Stimulated activated CD4-positive, alpha-beta T cell treated with anti-CD3 and anti-CD28 coated beads, Interleukin-4, amount 100 ng/mL, for 24 hours (primary cell): ENCODE measurements at regions not wholly inside any gene's neighbourhood (a gene's known extent, or its start where the extent isn't known, plus 50 kb on each side); places are given as distances from the start of the nearest gene placed in this dataset.

Experiments used
- DNase-seq: peaks from one replicate; pipeline ENCODE4 v3.0.0-alpha.2; 2020

DNA sequence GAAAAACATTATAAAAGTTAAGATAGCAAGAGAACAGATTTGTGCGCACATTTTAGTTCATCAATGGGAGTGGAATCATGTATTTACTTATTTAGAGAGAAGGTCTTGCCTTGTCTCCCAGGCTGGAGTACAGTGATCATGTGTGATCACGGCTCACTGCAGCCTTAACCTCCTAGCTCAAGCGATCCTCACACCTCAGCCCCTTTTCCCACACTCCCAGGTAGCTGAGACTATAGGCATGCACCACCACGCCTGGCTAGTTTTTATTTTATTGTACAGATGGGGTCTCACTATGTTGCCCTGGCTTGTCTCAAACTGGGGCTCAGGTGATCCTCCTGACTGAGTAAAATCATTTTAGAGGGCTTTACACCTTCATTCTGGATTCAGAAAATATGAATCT is 72.3 kb upstream of the ADGRF1 start:
- DNase-seq = no peak

DNA sequence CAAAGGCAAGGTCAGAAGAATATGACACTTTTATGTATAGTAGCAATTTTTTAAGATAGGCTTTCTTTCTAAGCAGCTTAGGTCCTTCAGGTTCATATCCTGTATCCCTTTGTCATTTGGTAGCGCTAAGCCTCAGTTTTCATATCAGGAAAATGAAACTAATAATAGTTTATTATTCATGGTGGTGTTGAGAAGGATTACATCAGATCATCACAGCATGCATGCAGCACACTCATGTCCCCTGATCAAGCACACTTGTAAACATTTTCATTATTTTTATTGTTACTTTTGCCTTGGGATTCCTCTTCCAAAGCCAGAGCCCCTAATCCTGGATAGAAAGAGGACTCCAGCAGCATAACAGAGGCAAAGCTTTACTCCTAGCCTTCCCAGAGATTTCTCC is 70.2 kb upstream of the ADGRF1 start:
- no peak for DNase-seq

DNA sequence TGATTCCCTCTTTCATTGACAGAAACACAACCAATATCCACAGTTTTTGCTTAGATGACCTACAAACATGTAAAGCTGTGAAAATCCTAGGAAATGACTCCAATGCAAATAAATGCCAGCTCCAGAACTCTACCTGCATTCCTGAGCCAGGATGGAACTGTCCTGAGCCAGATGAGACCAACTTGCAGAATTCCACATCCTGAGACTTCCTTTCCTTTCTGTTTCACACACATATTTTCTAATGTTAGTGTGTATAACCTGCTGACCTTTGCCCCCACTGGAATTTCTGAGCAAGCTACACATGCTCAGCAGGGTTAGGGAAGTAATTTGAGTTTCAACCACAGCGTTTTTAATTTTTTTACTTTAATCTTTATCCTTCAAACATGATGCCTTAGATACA is 69.6 kb upstream of the ADGRF1 start:
- DNase-seq = no peak

DNA sequence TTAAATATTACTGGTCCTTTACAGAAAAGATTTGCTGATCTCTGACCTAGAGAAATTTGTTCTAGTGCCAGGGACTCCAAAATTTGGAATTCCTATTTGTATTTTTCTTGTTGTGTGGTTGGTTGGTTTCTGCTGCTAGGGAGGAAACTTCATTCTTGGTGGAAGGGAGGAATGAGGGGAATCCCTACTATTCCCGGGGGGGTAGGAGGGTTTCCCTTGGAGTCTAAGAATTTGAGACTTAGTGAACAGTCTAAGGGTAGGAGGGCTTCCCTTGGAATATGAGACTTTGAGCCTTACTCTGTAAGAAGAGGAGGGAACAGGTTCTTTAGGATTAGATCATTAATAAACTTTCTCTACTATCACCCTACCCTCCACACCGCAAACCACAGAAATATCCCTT is 67.1 kb upstream of the ADGRF1 start:
- no peak for DNase-seq

DNA sequence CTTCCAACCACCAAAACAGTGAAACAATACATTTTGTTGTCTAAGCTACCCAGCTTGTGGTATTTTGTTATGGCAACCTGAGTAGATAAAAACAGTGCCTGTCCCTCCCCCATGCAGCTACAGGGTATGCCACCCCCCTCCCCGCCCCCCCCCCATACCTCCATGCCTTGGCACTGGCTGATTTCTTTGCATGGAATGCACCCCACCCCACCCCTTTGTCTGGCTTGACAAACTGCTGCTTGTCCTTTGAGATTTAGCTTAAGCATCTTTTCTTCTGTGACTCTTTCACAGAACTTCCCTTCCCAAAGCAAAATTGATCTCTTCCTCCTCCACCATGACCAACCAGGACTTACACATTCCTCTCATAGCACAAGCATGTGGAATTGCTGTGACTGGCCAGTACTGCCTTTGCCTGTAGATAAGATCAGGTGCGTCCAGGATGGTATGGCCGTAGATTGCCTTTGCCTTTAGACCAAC is 64.6 kb upstream of the ADGRF1 start:
- DNase-seq = no peak

DNA sequence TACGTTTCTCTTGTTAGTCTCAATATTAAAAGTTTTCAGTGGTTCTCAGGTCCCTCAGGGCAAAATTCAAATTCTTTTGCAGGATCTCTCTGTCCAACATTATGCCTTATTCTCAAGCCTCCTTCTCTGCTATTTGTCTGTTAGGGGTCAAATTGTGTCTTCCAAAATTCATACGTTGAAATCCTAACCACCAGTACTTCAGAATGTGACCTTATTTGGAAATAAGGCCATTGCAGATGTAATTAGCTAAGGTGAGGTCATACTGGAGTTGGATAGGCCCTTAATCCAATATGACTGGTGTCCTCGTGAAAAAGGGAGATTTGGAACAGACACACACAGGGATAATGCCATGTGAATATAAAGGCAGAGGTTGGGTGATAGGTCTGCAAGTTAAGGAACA is 64.1 kb upstream of the ADGRF1 start:
- no peak for DNase-seq

DNA sequence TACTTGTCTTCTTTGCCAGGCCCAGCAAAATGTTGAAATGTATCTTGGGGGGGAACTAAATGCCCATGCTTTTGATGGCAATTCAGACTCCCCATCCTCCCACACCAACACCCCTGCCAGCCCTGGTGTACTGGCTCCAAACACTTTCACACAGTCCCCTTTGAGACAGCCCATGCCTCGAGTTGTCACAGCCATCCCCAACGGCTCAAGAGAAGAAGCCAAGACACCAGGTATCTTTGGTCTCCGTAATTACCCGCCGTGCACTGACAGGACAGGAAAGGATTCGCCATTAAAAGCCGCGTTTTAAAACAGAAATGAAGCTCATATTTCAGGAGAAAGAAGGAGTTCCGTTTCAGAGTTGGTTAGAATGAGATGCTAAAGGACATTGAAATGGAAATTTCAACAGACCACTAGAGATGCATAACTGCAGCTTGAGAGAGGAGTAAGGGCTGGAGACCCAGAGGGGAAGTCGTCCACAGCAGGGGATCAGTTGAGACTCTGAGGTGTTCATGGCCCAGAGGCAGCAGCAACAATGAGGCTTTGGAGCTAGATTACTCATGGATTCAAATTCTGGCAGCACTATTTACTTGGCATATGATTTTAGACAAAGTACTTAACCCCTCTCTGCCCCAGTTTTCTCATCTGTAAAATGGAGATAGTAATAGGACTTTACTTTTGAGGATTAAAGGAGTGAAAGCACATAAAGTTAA is 63.5 kb upstream of the ADGRF1 start:
- DNase-seq = no peak

DNA sequence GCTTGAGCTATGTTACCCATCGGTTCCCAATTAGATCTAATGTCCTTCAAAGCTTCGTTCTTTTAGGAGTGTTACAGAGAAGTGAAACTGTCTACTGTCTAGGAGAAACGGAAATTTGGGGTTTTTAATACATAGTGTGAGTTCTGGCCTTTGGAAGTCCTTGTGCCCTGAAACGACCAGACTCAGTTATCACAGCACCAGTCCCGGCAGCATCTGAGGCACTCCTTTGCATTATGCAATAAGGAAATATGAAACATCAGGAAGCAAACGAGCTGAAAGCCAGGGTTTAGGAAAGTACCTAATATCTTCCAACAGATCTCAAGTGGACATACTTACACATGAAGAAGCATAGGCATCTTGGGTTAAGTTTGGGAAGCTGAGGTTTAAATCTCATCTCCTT is 61.8 kb upstream of the ADGRF1 start:
- DNase-seq = no peak

DNA sequence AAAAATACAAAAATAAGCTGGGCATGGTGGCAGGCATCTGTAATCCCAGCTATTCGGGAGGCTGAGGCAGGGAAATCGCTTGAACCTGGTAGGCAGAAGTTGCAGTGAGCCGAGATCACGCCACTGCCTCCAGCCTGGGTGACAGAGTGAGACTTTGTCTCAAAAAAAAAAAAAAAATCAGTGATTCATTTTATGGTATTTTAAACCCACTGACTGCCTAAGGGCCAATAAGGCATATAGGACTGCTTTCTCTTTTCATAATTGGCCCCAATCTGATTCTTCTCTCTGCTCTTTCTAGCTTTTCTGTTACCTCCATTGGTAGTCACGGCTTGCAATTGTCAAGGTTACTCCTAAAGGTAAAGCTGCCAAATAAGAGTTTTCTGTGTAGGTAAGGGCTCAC is 60.2 kb upstream of the ADGRF1 start:
- no peak for DNase-seq

DNA sequence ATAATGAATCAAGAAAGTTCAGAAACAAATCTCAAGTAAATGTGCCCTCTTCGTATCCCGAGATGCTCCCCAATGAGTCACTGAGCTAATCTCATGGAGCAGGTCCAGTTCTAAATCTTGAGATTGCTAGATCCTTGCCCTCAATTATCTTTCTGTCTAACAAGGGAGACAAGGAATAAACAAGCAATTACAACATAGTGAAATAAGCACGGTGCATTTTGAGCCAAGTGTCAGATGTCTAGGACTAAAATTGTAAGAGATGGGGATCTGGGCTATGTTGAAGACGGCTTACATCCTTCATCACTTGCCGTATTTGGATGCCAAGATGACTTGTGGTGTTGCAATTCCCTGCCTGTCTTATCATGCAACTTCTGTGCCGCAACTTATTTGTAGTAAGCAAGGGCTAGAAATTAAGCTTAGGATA is 56.5 kb upstream of the ADGRF1 start:
- DNase-seq = no peak

DNA sequence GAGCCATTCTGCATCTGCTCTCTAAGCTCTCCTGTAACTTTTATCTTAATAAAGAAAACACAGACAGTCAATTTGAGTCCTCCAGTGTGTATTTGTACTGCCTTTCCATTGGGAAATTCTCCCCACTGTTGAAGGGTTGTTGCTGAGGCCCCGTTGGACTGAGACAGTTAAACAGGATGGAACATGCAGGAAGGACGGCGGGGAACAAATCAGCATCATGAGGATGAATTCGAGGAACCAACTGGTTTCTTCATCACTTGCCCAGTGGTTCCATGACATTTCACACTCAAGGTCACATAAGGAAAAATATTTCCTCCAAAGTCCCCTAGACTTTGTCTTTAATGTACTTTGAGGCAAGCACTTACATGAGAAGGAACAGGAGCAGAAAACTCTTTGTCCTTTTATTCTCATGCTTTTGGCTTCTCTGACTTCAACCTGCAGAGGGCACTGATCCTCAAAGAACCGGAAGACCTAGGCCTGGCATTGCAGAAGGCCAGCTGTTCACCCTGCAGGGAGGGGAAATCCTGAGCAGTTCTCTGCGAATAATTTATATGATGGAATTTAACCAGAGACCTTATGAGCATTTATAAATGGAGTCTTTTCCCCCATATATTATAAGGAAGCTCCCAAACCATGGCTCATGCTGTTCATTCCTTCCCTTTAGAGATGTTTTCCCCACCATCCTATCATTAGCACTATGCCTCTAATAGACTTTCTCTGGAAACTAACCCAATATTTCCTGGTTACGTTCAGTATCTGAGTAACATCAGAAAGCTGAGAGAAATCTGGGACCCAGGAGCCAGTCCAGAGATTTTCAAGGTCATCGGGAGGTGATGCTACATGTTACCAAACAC is 55.2 kb upstream of the ADGRF1 start:
- DNase-seq = peak; percentile 9

DNA sequence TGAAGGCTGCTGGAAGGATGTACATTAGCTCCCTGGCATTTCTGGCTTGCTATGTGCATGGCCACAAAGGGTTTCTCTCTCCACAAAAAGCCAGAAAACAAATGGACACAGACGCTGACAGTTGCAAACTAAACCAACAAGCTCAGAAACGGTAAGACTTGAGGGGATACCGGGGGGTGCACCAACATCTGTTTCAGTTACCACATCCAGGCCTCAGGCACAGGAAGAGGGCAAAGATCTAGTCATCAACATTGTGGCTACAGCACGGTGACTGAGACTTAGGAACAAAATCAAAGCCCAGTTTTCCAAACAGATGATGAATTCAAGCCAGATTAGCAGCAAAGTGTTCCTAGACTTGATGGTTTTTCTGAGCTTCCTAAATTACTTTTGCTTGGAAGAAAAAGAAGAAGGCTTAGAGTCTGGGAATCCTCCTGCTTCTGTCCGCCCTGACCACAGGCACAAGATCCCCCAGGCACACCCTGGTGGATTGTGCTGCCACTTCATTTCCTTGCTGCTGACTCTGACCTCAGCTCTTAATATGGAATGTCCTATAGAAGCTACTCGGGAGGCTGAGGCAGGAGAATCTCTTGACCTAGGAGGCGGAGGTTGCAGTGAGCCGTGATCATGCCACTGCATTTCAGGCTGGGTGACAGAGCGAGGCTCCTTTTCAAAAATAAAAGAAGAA is 54.2 kb upstream of the ADGRF1 start:
- DNase-seq = no peak

DNA sequence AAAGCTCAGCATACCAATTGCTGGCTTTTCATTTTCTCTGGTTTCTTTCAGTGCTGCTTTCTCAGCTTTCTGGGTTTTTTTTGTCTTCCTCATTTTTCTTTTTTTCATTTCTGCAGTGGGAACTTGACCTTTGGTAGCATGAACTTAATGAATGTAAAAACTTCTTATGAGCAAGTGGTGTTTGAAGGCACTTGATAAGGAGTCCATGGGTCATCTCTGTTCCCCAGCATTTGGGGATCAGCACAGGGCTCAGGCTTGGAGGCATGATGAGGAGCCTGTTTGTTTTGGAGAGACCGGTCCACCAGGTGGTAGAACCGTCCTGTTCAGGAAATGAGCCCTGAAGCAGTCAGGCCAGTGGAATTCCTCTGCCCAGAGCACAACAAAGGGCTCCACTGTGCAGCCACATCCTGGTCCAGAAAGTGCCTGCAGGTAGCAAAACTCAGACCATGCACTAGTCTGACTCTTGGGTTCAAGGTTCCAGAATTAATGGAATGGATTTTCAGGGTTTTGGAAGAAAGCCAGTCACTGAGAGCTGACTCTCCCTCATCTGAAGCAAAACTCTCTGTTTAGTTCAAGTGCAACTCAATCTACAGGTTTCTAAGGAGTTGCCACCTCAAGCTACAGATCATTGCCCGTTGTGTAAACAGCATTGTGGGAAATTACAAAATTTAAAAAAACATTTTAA is 52.3 kb upstream of the ADGRF1 start:
- DNase-seq = no peak

DNA sequence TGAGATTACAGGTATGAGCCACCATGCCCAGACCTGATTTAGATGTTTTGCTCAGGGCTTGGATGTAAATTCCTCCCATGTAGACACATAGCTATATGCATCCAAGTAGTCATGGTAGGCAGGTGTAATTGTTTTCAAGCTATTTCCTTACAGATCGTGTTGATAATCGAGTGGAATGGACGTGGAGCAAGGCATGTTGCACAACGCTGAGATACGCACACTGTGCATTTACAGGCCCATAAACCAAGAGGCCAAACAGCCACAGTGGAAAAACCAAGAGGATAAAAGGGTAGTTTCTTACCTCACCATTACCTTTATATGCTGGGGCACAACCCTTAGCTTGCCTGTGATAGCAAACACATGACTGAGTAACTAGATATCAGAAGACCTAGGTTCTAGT is 51.0 kb upstream of the ADGRF1 start:
- no peak for DNase-seq

DNA sequence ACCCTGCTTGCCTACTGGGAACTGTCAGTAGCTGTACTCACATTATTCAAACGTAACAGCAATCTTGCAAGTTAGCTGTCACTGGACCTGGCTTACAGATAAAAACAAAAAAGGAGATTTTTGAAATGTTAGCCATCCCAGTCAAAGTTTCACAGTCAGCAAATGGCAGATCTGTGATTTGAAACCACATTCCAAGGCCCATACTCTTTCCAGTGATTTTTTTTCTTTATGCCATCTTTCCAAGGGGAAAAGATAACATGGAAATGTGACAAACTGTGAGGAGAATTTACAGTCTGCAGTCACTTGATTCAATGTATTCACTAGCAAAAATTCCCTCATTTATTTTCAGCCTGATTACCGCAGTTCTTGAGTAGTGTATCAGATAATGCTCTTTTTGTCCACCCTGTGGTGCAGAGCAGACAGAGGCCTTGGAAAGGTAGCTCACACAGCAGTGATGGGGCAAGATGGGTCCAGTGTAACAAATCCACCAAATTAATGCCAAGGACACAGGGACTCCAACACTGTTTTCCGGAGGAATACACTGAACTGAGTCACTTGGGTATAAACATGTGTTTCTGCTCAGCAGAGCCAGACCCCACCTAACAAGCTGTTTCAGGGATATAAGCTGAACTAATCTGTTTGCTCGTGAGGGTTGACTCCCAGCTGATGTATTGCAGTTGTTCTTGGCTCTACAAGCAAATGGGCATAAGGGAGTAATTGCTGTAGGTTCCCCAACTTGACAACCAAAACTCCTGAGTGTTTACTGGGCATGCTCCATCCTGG is 49.9 kb upstream of the ADGRF1 start:
- DNase-seq = no peak
